ENCODE measurements at regions not wholly inside any gene's neighbourhood (a gene's known extent, or its start where the extent isn't known, plus 50 kb on each side); places are given as distances from the start of the nearest gene placed in this dataset.

GRCh38 chr5:87872986-87873385, 395.7 kb downstream of the TMEM161B start:
- DNase-seq (ENCODE audit: low read depth in 2 of 2): no peak

- no peak for DNase-seq (ENCODE audit: low read depth in 2 of 2)
Measured at GRCh38 chr5:87868792-87869191, 399.9 kb downstream of the TMEM161B start.

GRCh38 chr5:87867281-87867680, 401.4 kb downstream of the TMEM161B start:
- no peak for DNase-seq (ENCODE audit: low read depth in 2 of 2)

- DNase-seq (ENCODE audit: low read depth in 2 of 2): no peak
Measured at GRCh38 chr5:87853541-87853940, 415.1 kb downstream of the TMEM161B start.

GRCh38 chr5:87851603-87852002, 417.0 kb downstream of the TMEM161B start:
- no peak for DNase-seq (ENCODE audit: low read depth in 2 of 2)

GRCh38 chr5:87850843-87851242, 417.8 kb downstream of the TMEM161B start:
- DNase-seq (ENCODE audit: low read depth in 2 of 2): no peak

GRCh38 chr5:87845734-87846133, 422.9 kb downstream of the TMEM161B start:
- no peak for DNase-seq (ENCODE audit: low read depth in 2 of 2)

- DNase-seq (ENCODE audit: low read depth in 2 of 2): no peak
Measured at GRCh38 chr5:87844866-87845265, 423.8 kb downstream of the TMEM161B start.

GRCh38 chr5:87844449-87844848, 424.2 kb downstream of the TMEM161B start:
- no peak for DNase-seq (ENCODE audit: low read depth in 2 of 2)

- no peak for DNase-seq (ENCODE audit: low read depth in 2 of 2)
Measured at GRCh38 chr5:87836696-87837095, 424.0 kb upstream of the CCNH start.

GRCh38 chr5:87831499-87831898, 418.8 kb upstream of the CCNH start:
- no peak for DNase-seq (ENCODE audit: low read depth in 2 of 2)

- no peak for DNase-seq (ENCODE audit: low read depth in 2 of 2)
Measured at GRCh38 chr5:87829217-87829551, 416.5 kb upstream of the CCNH start.

GRCh38 chr5:87828545-87829216, 416.0 kb upstream of the CCNH start:
- DNase-seq (ENCODE audit: low read depth in 2 of 2): no peak

GRCh38 chr5:87827539-87827938, 414.8 kb upstream of the CCNH start:
- no peak for DNase-seq (ENCODE audit: low read depth in 2 of 2)

GRCh38 chr5:87826507-87826906, 413.8 kb upstream of the CCNH start:
- no peak for DNase-seq (ENCODE audit: low read depth in 2 of 2)

- no peak for DNase-seq (ENCODE audit: low read depth in 2 of 2)
Measured at GRCh38 chr5:87825583-87825982, 412.9 kb upstream of the CCNH start.

- no peak for DNase-seq (ENCODE audit: low read depth in 2 of 2)
Measured at GRCh38 chr5:87807783-87808182, 395.1 kb upstream of the CCNH start.

- DNase-seq (ENCODE audit: low read depth in 2 of 2): no peak
Measured at GRCh38 chr5:87803352-87803751, 390.6 kb upstream of the CCNH start.

- no peak for DNase-seq (ENCODE audit: low read depth in 2 of 2)
Measured at GRCh38 chr5:87791869-87792268, 379.1 kb upstream of the CCNH start.

GRCh38 chr5:87788416-87788815, 375.7 kb upstream of the CCNH start:
- no peak for DNase-seq (ENCODE audit: low read depth in 2 of 2)

- DNase-seq (ENCODE audit: low read depth in 2 of 2): no peak
Measured at GRCh38 chr5:87787625-87788256, 375.0 kb upstream of the CCNH start.

- no peak for DNase-seq (ENCODE audit: low read depth in 2 of 2)
Measured at GRCh38 chr5:87787086-87787485, 374.4 kb upstream of the CCNH start.

GRCh38 chr5:87786471-87786870, 373.7 kb upstream of the CCNH start:
- DNase-seq (ENCODE audit: low read depth in 2 of 2): no peak

All from stimulated activated CD8-positive, alpha-beta memory T cell treated with anti-CD3 and anti-CD28 coated beads, Interleukin-15, amount 100 ng/mL, for 4 hours (primary cell).